ENCODE measurements at regions not wholly inside any gene's neighbourhood (a gene's known extent, or its start where the extent isn't known, plus 50 kb on each side); places are given as distances from the start of the nearest gene placed in this dataset.
"Not testable (repeated sequence)": the region's sequence is repeated elsewhere in the genome, so short reads cannot be mapped to it uniquely, and the experiment has no call there.

- no peaks in the 10 kb centered on the region for H3K27me3 ChIP-seq
- no peak overlapping the region for H3K27ac ChIP-seq
- H3K36me3 ChIP-seq = no peaks in the 10 kb centered on the region
- 26 to 42% (median 30%) methylated on average over 2 of the region's 2 CpGs for WGBS, 4 donors
- no peak for DNase-seq
- intact Hi-C loops (cut with DNase I) = no loop called here
- H3K4me1 ChIP-seq = no peaks in the 10 kb centered on the region
- no peak for ATAC-seq
- H3K4me3 ChIP-seq = no peak overlapping the region
- peaks cover 0 to 11% (median 1%) of the 10 kb centered on the region in 12 donors for H3K9me3 ChIP-seq
- no peak for TF ChIP-seq CTCF (IDR thresholded peaks at IDR 0.05)
- TF ChIP-seq POLR2A (IDR thresholded peaks at IDR 0.05) = no peak
These were observed 824.0 kb upstream of the ARRDC3 start for GRCh38 chr5:92207151-92207550.

- Histone ChIP-seq H3K27ac (no peak overlapping the region), H3K27me3 (no peaks in the 10 kb centered on the region), H3K4me1 (no peaks in the 10 kb centered on the region), H3K4me3 (no peak overlapping the region), H3K36me3 (no peaks in the 10 kb centered on the region), H3K9me3 (peaks cover 0 to 11% (median 1%) of the 10 kb centered on the region in 12 donors)
- intact Hi-C loops (cut with DNase I) = no loop called here
- 69 to 81% (median 75%) methylated on average over 5 of the region's 5 CpGs for WGBS, 4 donors
- ATAC-seq = no peak
- no peak for DNase-seq
- TF ChIP-seq CTCF (IDR thresholded peaks at IDR 0.05) (no peak), POLR2A (IDR thresholded peaks at IDR 0.05) (no peak)
These were observed 823.6 kb upstream of the ARRDC3 start for GRCh38 chr5:92206681-92207080.

GRCh38 chr5:92199035-92199434 lies 815.9 kb upstream of the ARRDC3 start:
- 87 to 93% (median 90%) methylated on average over 23 to 27 of the region's 27 CpGs for WGBS, 4 donors
- intact Hi-C loops (cut with DNase I) = not testable (repeated sequence)

GRCh38 chr5:92181656-92182055 lies 798.5 kb upstream of the ARRDC3 start:
- intact Hi-C loops (cut with DNase I) = no loop called here
- Histone ChIP-seq H3K4me3 (no peak overlapping the region), H3K4me1 (no peaks in the 10 kb centered on the region), H3K27me3 (no peaks in the 10 kb centered on the region), H3K27ac (no peak overlapping the region), H3K9me3 (no peaks in the 10 kb centered on the region), H3K36me3 (no peaks in the 10 kb centered on the region)
- ATAC-seq = no peak
- TF ChIP-seq CTCF (IDR thresholded peaks at IDR 0.05) (no peak), POLR2A (IDR thresholded peaks at IDR 0.05) (no peak)
- WGBS, 4 donors = 64 to 68% (median 67%) methylated on average over 1 of the region's 1 CpG
- no peak for DNase-seq

More at GRCh38 chr5:92199035-92199434, 815.9 kb upstream of the ARRDC3 start:
- not testable (repeated sequence) for H3K4me1 ChIP-seq, H3K27me3 ChIP-seq, DNase-seq, ATAC-seq, H3K27ac ChIP-seq, H3K9me3 ChIP-seq, H3K36me3 ChIP-seq, H3K4me3 ChIP-seq

GRCh38 chr5:92180391-92180790 lies 797.3 kb upstream of the ARRDC3 start:
- intact Hi-C loops (cut with DNase I) = no loop called here
- DNase-seq (no peak), ATAC-seq (no peak)
- H3K4me3 ChIP-seq = no peak overlapping the region
- H3K4me1 ChIP-seq = no peaks in the 10 kb centered on the region
- no peak overlapping the region for H3K27ac ChIP-seq
- TF ChIP-seq POLR2A (IDR thresholded peaks at IDR 0.05) = no peak
- TF ChIP-seq CTCF (IDR thresholded peaks at IDR 0.05) = no peak
- no peaks in the 10 kb centered on the region for H3K9me3 ChIP-seq
- no peaks in the 10 kb centered on the region for H3K27me3 ChIP-seq
- no peaks in the 10 kb centered on the region for H3K36me3 ChIP-seq

Data from heart left ventricle (tissue), 16 donors.